GM23338 (cell line): ENCODE measurements at regions not wholly inside any gene's neighbourhood (a gene's known extent, or its start where the extent isn't known, plus 50 kb on each side); places are given as distances from the start of the nearest gene placed in this dataset.

Experiments used
- CREB1 ChIP-seq: fragments of 250-450 bp; sonication (Bioruptor Pico); IDR thresholded peaks from 2 replicates; pipeline ENCODE4 v1.5.0; 2020; ENCODE audit warnings: low read depth, mild to moderate bottlenecking, moderate library complexity
- CTCF ChIP-seq, 2 experiments: fragments of 200-600 bp in 1 of 2; sonication (generic) in 1 of 2; conservative IDR thresholded peaks; 2 replicates each; pipeline versions ENCODE4 v1.5.1 to v1.6.1; 2016 to 2017; ENCODE audit warnings: antibody characterized with exemption in 2 of 2, low read depth in 2 of 2, mild to moderate bottlenecking in 2 of 2, moderate library complexity in 1 of 2
- EZH2 ChIP-seq: fragments of 200-600 bp; sonication (generic); IDR thresholded peaks from one replicate; pipeline ENCODE4 v1.8.0; 2017; ENCODE audit warnings: antibody characterized with exemption, mild to moderate bottlenecking, low read depth; ENCODE audit not compliant: unreplicated experiment
- EZH2phosphoT487 ChIP-seq: fragments of 200-600 bp; sonication (generic); IDR thresholded peaks from one replicate; pipeline ENCODE4 v1.8.1; 2018; ENCODE audit warnings: antibody characterized with exemption; ENCODE audit not compliant: unreplicated experiment
- JUNB ChIP-seq: IDR thresholded peaks from one replicate; pipeline ENCODE4 v1.6.1; 2016; ENCODE audit warnings: antibody characterized with exemption; ENCODE audit not compliant: unreplicated experiment
- NANOG ChIP-seq: IDR thresholded peaks from 2 replicates; pipeline ENCODE4 v1.6.1; 2016; ENCODE audit warnings: antibody characterized with exemption, borderline replicate concordance
- POLR2AphosphoS5 ChIP-seq: IDR thresholded peaks from 2 replicates; pipeline ENCODE4 v1.6.1; 2016; ENCODE audit warnings: antibody characterized with exemption, low read depth
- REST ChIP-seq: IDR thresholded peaks from one replicate; pipeline ENCODE4 v1.6.1; 2018; ENCODE audit warnings: antibody characterized with exemption; ENCODE audit not compliant: unreplicated experiment
- ZNF114 ChIP-seq: fragments of 250-450 bp; sonication (Bioruptor Pico); IDR thresholded peaks from 2 replicates; pipeline ENCODE4 v1.5.0; 2020; ENCODE audit warnings: mild to moderate bottlenecking, moderate library complexity
- ZNF331 ChIP-seq: fragments of 250-450 bp; sonication (Bioruptor Pico); IDR thresholded peaks from 2 replicates; pipeline ENCODE4 v1.5.0; 2020; ENCODE audit warnings: low read depth, mild to moderate bottlenecking, moderate library complexity
- TF ChIP-seq, protein P1 (sequence below): IDR thresholded peaks from 2 replicates; pipeline ENCODE4 v1.6.1; 2016; ENCODE audit warnings: antibody characterized with exemption

GRCh38 chr7:80039251-80039884 lies 95.3 kb upstream of the GNAI1 start:
- TF ChIP-seq POLR2AphosphoS5 (no peak), CTCF (conservative IDR thresholded peaks at IDR 0.05; ENCODE audit: low read depth in 2 of 2) (no peak), EZH2 (no peak), CREB1 (no peak), EZH2phosphoT487 (no peak), REST (no peak), NANOG (no peak), ZNF114 (CRISPR knock-in tag) (no peak), ZNF331 (no peak), JUNB (no peak)
- TF ChIP-seq, protein P1, sequence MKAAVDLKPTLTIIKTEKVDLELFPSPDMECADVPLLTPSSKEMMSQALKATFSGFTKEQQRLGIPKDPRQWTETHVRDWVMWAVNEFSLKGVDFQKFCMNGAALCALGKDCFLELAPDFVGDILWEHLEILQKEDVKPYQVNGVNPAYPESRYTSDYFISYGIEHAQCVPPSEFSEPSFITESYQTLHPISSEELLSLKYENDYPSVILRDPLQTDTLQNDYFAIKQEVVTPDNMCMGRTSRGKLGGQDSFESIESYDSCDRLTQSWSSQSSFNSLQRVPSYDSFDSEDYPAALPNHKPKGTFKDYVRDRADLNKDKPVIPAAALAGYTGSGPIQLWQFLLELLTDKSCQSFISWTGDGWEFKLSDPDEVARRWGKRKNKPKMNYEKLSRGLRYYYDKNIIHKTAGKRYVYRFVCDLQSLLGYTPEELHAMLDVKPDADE = no peak
